ENCODE measurements at regions not wholly inside any gene's neighbourhood (a gene's known extent, or its start where the extent isn't known, plus 50 kb on each side); places are given as distances from the start of the nearest gene placed in this dataset.

DNA sequence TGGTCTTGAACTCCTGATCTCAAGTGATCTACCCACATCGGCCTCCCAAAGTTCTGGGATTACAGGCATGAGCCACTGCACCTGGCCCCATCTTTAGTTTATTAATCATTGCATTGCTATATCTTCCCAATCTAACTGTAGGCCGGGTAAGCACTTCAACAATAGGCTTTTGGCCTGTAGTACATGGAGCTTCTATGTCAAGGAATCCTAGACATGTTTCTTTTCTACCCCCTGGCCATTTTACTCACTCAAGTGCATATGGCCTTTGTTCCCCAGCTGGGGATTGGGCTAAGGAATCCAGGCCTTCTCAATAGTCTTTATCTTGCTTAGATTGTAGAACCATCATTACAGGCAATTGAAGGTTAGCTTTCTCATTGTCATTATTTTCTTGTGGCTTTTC is 122.3 kb upstream of the MBNL1 start:
- TF ChIP-seq EGR1 (IDR thresholded peaks at IDR 0.05; ENCODE audit: borderline replicate concordance, low read depth, low read length), result no peak
- no peak for TF ChIP-seq RXRA (IDR thresholded peaks at IDR 0.05; ENCODE audit: insufficient read depth, low read depth, low read length)
- no peak for TF ChIP-seq USF2 (IDR thresholded peaks at IDR 0.05; ENCODE audit: low read length)
- no peak for TF ChIP-seq ZNF274 (IDR thresholded peaks at IDR 0.05; ENCODE audit: borderline replicate concordance, extremely low read depth, low read length)
- TF ChIP-seq GTF2F1 (IDR thresholded peaks at IDR 0.05; ENCODE audit: borderline replicate concordance, low read depth, low read length), result no peak
- no peak for TF ChIP-seq SP4 (IDR thresholded peaks at IDR 0.05; ENCODE audit: low read length)
- no peak for TF ChIP-seq TCF12 (IDR thresholded peaks at IDR 0.05; ENCODE audit: low read depth, low read length)
- no peak for TF ChIP-seq PHF8 (conservative IDR thresholded peaks at IDR 0.05; ENCODE audit: low read depth, low read length)
- no peak for TF ChIP-seq BRCA1 (IDR thresholded peaks at IDR 0.05; ENCODE audit: low read depth, low read length)
- TF ChIP-seq TAF7 (optimal IDR thresholded peaks at IDR 0.05; ENCODE audit: borderline replicate concordance, low read depth, low read length), result no peak
- TF ChIP-seq, protein P1, sequence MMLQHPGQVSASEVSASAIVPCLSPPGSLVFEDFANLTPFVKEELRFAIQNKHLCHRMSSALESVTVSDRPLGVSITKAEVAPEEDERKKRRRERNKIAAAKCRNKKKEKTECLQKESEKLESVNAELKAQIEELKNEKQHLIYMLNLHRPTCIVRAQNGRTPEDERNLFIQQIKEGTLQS (IDR thresholded peaks at IDR 0.05; ENCODE audit: insufficient read depth, low read depth, low read length), result no peak
- TF ChIP-seq EZH2 (IDR thresholded peaks at IDR 0.05; ENCODE audit: low read depth, low read length, severe bottlenecking), result no peak
- TF ChIP-seq NRF1 (IDR thresholded peaks at IDR 0.05; ENCODE audit: low read depth, low read length), result no peak

More for the DNA sequence above, 122.3 kb upstream of the MBNL1 start:
- WGBS, 2 experiments (ENCODE audit: extremely low coverage in 1 of 2, insufficient coverage in 1 of 2, insufficient read length in 1 of 2, insufficient replicate concordance in 2 of 2, low coverage in 1 of 2, low lambda C conversion rate in 2 of 2, missing lambda C conversion rate in 1 of 2), result 100% methylated on average over 2 of the region's 2 CpGs; no CpG with 5 or more reads in 1 of the 2 experiments
- no peak overlapping the region for H3K9ac ChIP-seq (replicated peaks in 1 of 4; ENCODE audit: extremely low read depth in 1 of 4, low read depth in 3 of 4, low read length in 3 of 4)
- no peaks in the 10 kb centered on the region for H3K9me3 ChIP-seq (ENCODE audit: insufficient read depth in 2 of 2, low read depth in 1 of 2, low read length in 1 of 2)
- FAIRE-seq, result no peak
- ChIA-PET CTCF (ENCODE audit: partially characterized antibody) (no interaction called here), POLR2A (ENCODE audit: partially characterized antibody) (no interaction called here)
- no peaks in the 10 kb centered on the region for H3K79me1 ChIP-seq (ENCODE audit: low read depth, low read length)
- no peak overlapping the region for H2BK120ac ChIP-seq (replicated peaks; ENCODE audit: low read depth, low read length)
- H4K8ac ChIP-seq (ENCODE audit: extremely low read depth, insufficient read depth, low read length), result no peak overlapping the region
- H3K14ac ChIP-seq (ENCODE audit: insufficient read length), result no peak overlapping the region
- H4K5ac ChIP-seq (ENCODE audit: insufficient read length, low read depth, low read length), result no peak overlapping the region
- H3K4me3 ChIP-seq (ENCODE audit: extremely low read depth in 1 of 4, insufficient read depth in 2 of 4, low read depth in 3 of 4, low read length in 4 of 4), result no peak overlapping the region
- H3K4ac ChIP-seq (replicated peaks; ENCODE audit: insufficient read length, low read depth, low read length), result no peak overlapping the region
- no peak overlapping the region for H2BK5ac ChIP-seq (ENCODE audit: low read depth, low read length)
- no peak overlapping the region for H2AFZ ChIP-seq (ENCODE audit: low read length)
- no peaks in the 10 kb centered on the region for H3K27me3 ChIP-seq (replicated peaks in 1 of 4; ENCODE audit: control insufficient read depth in 3 of 4, extremely low read depth in 1 of 4, insufficient read depth in 3 of 4, low read length in 3 of 4)
- no peaks in the 10 kb centered on the region for H3K79me2 ChIP-seq (ENCODE audit: control insufficient read depth in 1 of 2, insufficient read depth in 2 of 2, low read length in 2 of 2)
- H3K27ac ChIP-seq (ENCODE audit: low read depth, low read length), result no peak overlapping the region
- no peaks in the 10 kb centered on the region for H4K20me1 ChIP-seq (replicated peaks in 1 of 2; ENCODE audit: control insufficient read depth in 1 of 2, insufficient read depth in 2 of 2, low read length in 2 of 2)
- H3K4me1 ChIP-seq (replicated peaks in 1 of 4; ENCODE audit: control insufficient read depth in 3 of 4, insufficient read depth in 4 of 4, low read length in 3 of 4), result peaks cover 0 to 4% (median 2%) of the 10 kb centered on the region in 4 experiments; a peak in 4 of 7 replicates
- no peak overlapping the region for H2BK12ac ChIP-seq (ENCODE audit: low read depth, low read length)
- H3K23ac ChIP-seq (ENCODE audit: insufficient read length), result no peak overlapping the region
- no peak overlapping the region for H3K4me2 ChIP-seq (ENCODE audit: insufficient read depth in 1 of 2, low read depth in 2 of 2, low read length in 2 of 2)
- no peak overlapping the region for H4K91ac ChIP-seq (replicated peaks; ENCODE audit: insufficient read length, low read length)
- no peak overlapping the region for H3K18ac ChIP-seq (ENCODE audit: extremely low read depth, low read length)
- H3K56ac ChIP-seq (replicated peaks; ENCODE audit: insufficient read length, low read depth, low read length), result no peak overlapping the region
- no peaks in the 10 kb centered on the region for H3K23me2 ChIP-seq (ENCODE audit: low read depth, low read length)
- no peaks in the 10 kb centered on the region for H3K36me3 ChIP-seq (ENCODE audit: control insufficient read depth in 2 of 4, insufficient read depth in 4 of 4, low read length in 3 of 4)
- H2BK20ac ChIP-seq (ENCODE audit: low read length), result no peak overlapping the region
- no peak overlapping the region for H2BK15ac ChIP-seq (ENCODE audit: low read length)
- H2AK5ac ChIP-seq (ENCODE audit: low read depth, low read length), result no peak overlapping the region
- DNase-seq (ENCODE audit: low read depth in 1 of 2, low spot score in 2 of 2), result no peak
